NT2/D1 (cell line): ENCODE measurements at regions not wholly inside any gene's neighbourhood (a gene's known extent, or its start where the extent isn't known, plus 50 kb on each side); places are given as distances from the start of the nearest gene placed in this dataset.

Experiments
- DNase-seq: peaks from one replicate; pipeline ENCODE4 v3.0.0-alpha.2; 2011; ENCODE audit warnings: low read depth, low spot score
- H3K27me3 ChIP-seq: 2 replicates; pipeline ENCODE4 v1.6.0; 2011; ENCODE audit warnings: mild to moderate bottlenecking; ENCODE audit not compliant: insufficient read length, insufficient read depth
- H3K36me3 ChIP-seq: 2 replicates; pipeline ENCODE4 v1.6.1; 2011; ENCODE audit warnings: mild to moderate bottlenecking, low read length, mixed read lengths; ENCODE audit not compliant: insufficient read depth, insufficient read length
- H3K4me1 ChIP-seq: 2 replicates; pipeline ENCODE4 v1.5.1; 2011; ENCODE audit not compliant: insufficient read depth, insufficient read length
- H3K4me3 ChIP-seq: 2 replicates; pipeline ENCODE4 v1.5.1; 2011; ENCODE audit warnings: low read depth; ENCODE audit not compliant: insufficient read length
- H3K9ac ChIP-seq: 2 replicates; pipeline ENCODE4 v1.6.0; 2011; ENCODE audit warnings: low read depth; ENCODE audit not compliant: insufficient read length
- H3K9me3 ChIP-seq: 2 replicates; pipeline ENCODE4 v1.5.1; 2011; ENCODE audit warnings: mild to moderate bottlenecking, low read length; ENCODE audit not compliant: insufficient read depth
- SUZ12 ChIP-seq: IDR thresholded peaks from 2 replicates; pipeline ENCODE4 v1.6.1; 2011; ENCODE audit not compliant: insufficient read length, insufficient read depth; ENCODE audit errors: extremely low read depth
- YY1 ChIP-seq: IDR thresholded peaks from 2 replicates; pipeline ENCODE4 v1.6.1; 2011; ENCODE audit not compliant: insufficient read length, insufficient read depth
- ZNF274 ChIP-seq: IDR thresholded peaks from 2 replicates; pipeline ENCODE4 v1.6.1; 2011; ENCODE audit warnings: mild to moderate bottlenecking, low read depth, low read length

DNA sequence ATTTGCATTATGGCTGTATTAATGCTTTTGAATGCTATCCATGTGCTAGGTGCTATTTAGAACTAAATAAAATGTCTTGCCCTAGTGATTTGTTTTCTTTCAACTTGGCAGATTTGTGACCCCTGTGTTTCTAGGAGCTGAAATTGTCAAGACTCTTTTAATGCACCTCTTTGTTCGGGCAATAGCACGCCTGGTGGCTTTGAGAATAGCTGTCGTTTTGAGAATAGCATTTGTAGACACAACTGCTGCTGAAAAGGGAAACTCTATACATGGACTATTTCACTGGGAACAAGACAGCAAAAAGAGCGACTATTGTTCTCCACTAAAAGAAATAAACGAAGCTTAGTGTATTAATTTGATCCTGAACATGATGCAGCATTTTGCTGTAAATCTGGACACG, 352.1 kb upstream of the ZNF521 start:
- H3K9me3 ChIP-seq, result no peaks in the 10 kb centered on the region
- no peaks in the 10 kb centered on the region for H3K27me3 ChIP-seq

DNA sequence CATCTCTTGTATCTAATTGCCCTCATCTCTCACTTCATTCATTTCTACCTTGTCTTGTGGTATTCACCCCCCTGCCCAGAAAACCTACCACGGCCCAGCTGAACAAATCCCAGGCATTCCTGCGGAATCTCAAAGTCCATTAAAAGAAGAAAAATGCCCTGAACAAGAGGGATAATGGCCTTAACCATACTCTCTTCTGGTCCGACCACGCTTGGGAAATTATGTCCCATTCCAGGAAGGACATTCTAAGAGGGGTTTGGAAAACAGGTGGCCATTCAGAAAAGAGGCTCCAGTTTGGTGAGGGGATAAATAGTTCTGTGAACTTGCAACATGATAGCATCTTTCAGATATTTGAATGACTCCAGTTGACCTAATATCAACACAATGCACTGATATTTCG, 349.9 kb upstream of the ZNF521 start:
- H3K9ac ChIP-seq, result no peak overlapping the region
- no peaks in the 10 kb centered on the region for H3K27me3 ChIP-seq
- H3K9me3 ChIP-seq, result no peaks in the 10 kb centered on the region
- no peaks in the 10 kb centered on the region for H3K36me3 ChIP-seq
- H3K4me1 ChIP-seq, result no peaks in the 10 kb centered on the region
- no peak overlapping the region for H3K4me3 ChIP-seq
- DNase-seq, result no peak
- no peak for TF ChIP-seq ZNF274
- TF ChIP-seq SUZ12, result no peak
- no peak for TF ChIP-seq YY1

More for the DNA sequence above, 352.1 kb upstream of the ZNF521 start:
- TF ChIP-seq SUZ12, result no peak
- TF ChIP-seq YY1, result no peak
- TF ChIP-seq ZNF274, result no peak
- DNase-seq, result no peak
- Histone ChIP-seq H3K9ac (no peak overlapping the region), H3K36me3 (no peaks in the 10 kb centered on the region), H3K4me3 (no peak overlapping the region), H3K4me1 (no peaks in the 10 kb centered on the region)

DNA sequence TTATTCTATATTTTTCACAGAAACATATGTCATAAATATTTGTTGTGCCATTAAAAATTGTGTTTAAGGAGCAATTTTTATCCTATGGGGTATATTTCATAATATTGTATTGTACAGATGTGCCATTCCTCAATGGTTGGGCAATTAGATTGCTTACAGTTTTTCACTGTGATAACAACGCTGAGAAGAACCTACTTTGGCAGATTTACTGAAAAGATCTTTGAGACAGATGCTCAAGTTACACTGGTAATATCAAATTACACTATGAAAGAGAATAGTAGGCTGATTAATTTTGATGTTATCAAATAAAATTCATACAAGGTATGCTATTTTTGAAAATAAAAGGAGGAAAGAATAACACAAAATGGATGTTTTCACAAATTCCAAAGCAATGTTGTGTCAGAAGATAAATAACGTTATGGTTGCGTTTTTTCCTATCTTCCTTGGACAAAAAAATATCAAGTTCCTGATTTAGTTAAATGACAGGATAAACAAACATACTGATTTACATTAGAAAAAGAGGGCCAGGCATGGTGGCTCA, 335.1 kb upstream of the ZNF521 start:
- Histone ChIP-seq H3K36me3 (no peaks in the 10 kb centered on the region), H3K9ac (no peak overlapping the region), H3K4me3 (no peak overlapping the region), H3K27me3 (no peaks in the 10 kb centered on the region), H3K4me1 (no peaks in the 10 kb centered on the region), H3K9me3 (no peaks in the 10 kb centered on the region)
- TF ChIP-seq YY1, result no peak
- no peak for TF ChIP-seq ZNF274
- no peak for TF ChIP-seq SUZ12
- DNase-seq, result no peak

DNA sequence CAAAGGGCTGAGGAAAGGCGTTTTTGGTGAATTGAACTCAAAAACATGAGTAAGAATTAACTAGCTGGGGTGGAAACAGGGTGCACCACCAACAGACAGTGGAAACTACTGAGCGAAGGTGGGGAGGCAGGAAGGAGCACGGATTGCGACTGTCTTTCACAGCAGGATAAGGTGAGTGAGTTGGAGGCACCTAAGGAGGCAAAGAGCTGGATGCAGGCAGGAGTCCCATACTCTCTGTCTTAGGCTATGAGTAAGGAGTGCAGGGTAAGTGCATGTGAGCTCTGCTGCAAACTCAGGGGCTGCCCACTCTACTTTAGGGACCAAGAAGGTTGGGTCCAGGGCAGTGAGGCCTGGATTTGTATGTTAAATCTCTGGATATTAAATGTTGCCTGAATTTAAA, 333.1 kb upstream of the ZNF521 start:
- H3K36me3 ChIP-seq, result no peaks in the 10 kb centered on the region
- no peaks in the 10 kb centered on the region for H3K4me1 ChIP-seq
- no peak for DNase-seq
- no peak overlapping the region for H3K4me3 ChIP-seq
- no peaks in the 10 kb centered on the region for H3K27me3 ChIP-seq
- H3K9me3 ChIP-seq, result no peaks in the 10 kb centered on the region
- H3K9ac ChIP-seq, result no peak overlapping the region
- TF ChIP-seq ZNF274 (no peak), SUZ12 (no peak), YY1 (no peak)

DNA sequence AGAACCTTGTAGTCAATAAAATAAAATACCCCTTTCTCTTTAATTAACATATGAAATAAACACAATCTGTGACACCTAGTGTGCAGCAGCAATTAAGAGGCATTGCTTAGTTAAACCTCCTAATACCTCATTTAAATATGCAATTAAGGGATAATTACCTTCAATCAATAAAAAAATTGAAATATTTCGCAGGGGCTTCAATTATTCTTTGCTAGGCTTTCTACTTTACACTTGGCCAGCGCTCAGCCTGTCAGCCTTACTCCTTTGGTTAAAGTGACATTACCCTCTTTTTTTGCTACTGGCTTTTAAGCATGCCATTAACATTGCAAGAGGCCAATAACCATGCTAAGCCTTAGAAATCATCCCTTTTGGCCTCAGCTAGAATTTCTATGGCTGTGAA, 327.5 kb upstream of the ZNF521 start:
- Histone ChIP-seq H3K9me3 (no peaks in the 10 kb centered on the region), H3K4me3 (no peak overlapping the region), H3K27me3 (no peaks in the 10 kb centered on the region), H3K36me3 (no peaks in the 10 kb centered on the region), H3K4me1 (no peaks in the 10 kb centered on the region), H3K9ac (no peak overlapping the region)
- DNase-seq, result no peak
- TF ChIP-seq YY1 (no peak), SUZ12 (no peak), ZNF274 (no peak)

DNA sequence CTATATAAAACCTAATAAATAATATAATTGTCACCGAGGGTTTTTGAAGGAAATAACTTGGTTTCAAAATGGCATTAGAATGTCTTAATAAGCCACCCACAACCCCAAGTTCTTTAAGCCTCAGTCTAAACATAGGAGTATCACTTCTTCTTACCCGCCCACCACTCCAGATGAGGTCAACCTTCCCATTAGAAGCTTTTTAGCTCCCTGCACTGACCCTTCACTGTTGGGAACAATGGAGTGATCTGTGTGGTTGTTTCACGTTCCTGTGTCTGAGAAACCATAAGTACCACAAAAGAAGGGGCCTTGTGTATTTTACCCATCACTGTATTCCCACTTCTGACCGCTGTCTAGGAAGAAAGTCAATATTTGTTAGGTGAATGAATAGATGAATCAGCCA, 326.3 kb upstream of the ZNF521 start:
- TF ChIP-seq YY1 (no peak), ZNF274 (no peak), SUZ12 (no peak)
- Histone ChIP-seq H3K9ac (no peak overlapping the region), H3K4me1 (no peaks in the 10 kb centered on the region), H3K27me3 (no peaks in the 10 kb centered on the region), H3K36me3 (no peaks in the 10 kb centered on the region), H3K4me3 (no peak overlapping the region), H3K9me3 (no peaks in the 10 kb centered on the region)
- no peak for DNase-seq

DNA sequence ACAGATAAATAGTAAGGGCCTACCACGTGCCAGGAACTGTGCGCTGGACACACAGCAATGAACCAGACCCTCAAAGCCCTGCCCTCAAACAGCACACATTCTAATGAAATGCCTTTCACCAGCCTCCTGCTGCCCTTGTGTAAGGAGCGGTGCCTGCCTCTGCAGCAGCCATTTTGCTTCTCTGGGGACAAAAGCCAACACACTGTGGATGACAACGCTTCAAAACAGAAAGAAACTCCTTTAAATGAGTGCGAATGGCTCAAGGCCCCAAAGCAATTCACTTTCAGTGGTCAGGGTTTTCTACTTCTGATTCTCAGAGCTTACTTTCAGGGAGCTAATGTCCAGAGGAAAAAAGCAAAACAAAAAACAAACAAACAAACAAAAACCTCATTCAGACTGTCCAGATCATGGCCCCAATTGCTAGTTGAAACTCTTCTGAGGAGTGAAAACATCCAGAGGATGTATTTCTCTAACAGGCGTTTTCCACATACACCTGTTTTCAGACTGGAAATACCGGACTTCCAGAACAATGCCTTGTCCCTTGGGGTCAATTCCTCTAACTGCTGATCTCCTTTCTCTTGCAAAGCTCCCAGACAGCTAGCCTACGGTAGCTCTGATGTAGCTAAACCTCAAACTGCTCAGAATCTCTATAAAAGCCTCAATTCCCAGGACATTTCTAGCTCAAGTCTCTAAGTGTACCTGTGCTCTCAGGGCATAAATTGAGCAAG, 323.3 kb upstream of the ZNF521 start:
- Histone ChIP-seq H3K27me3 (no peaks in the 10 kb centered on the region), H3K4me1 (no peaks in the 10 kb centered on the region), H3K4me3 (no peak overlapping the region), H3K36me3 (no peaks in the 10 kb centered on the region), H3K9ac (no peak overlapping the region), H3K9me3 (no peaks in the 10 kb centered on the region)
- peak; percentile 13 for DNase-seq
- no peak for TF ChIP-seq YY1
- TF ChIP-seq ZNF274, result no peak
- TF ChIP-seq SUZ12, result no peak
